NOMO-1 (cell line): ENCODE measurements at regions not wholly inside any gene's neighbourhood (a gene's known extent, or its start where the extent isn't known, plus 50 kb on each side); places are given as distances from the start of the nearest gene placed in this dataset.
A peak's percentile ranks its signal among the peaks of the same experiment; 100 is the strongest.

ENCODE experiments used
- DNase-seq, 2 experiments: peaks; one replicate each; lab custom pipeline; 2025; ENCODE audit not compliant: unreplicated experiment in 2 of 2; lab: John Stamatoyannopoulos, UW

- no peak for DNase-seq
Observed at GRCh38 chr5:115469904-115470516, 74.6 kb downstream of the FEM1C start.

GRCh38 chr5:115467628-115468027, 76.9 kb downstream of the FEM1C start:
- DNase-seq, result no peak

GRCh38 chr5:115465431-115465830, 79.1 kb downstream of the FEM1C start:
- no peak for DNase-seq

GRCh38 chr5:115463983-115464382, 80.6 kb downstream of the FEM1C start:
- DNase-seq, result no peak

- DNase-seq, result no peak
Observed at GRCh38 chr5:115461506-115462290, 82.9 kb downstream of the FEM1C start.

GRCh38 chr5:115461093-115461492, 83.5 kb downstream of the FEM1C start:
- no peak for DNase-seq

GRCh38 chr5:115460472-115460871, 84.1 kb downstream of the FEM1C start:
- DNase-seq, result peak; percentile 10 to 38

- DNase-seq, result no peak
Observed at GRCh38 chr5:115459855-115460341, 84.7 kb downstream of the FEM1C start.

- DNase-seq, result no peak
Observed at GRCh38 chr5:115458416-115458815, 86.2 kb downstream of the FEM1C start.

- DNase-seq, result no peak
Observed at GRCh38 chr5:115458003-115458409, 86.6 kb downstream of the FEM1C start.

GRCh38 chr5:115457571-115457970, 87.0 kb downstream of the FEM1C start:
- DNase-seq, result no peak

GRCh38 chr5:115456539-115457040, 88.0 kb downstream of the FEM1C start:
- no peak for DNase-seq

- DNase-seq, result no peak
Observed at GRCh38 chr5:115456056-115456455, 88.5 kb downstream of the FEM1C start.

GRCh38 chr5:115455301-115455707, 89.3 kb downstream of the FEM1C start:
- peak; percentile 14 to 46 for DNase-seq

GRCh38 chr5:115453391-115454095, 91.0 kb downstream of the FEM1C start:
- no peak for DNase-seq

- DNase-seq, result no peak
Observed at GRCh38 chr5:115452536-115453235, 91.9 kb downstream of the FEM1C start.

- no peak for DNase-seq
Observed at GRCh38 chr5:115452083-115452482, 92.5 kb downstream of the FEM1C start.

- DNase-seq, result no peak
Observed at GRCh38 chr5:115450741-115451140, 93.8 kb downstream of the FEM1C start.

GRCh38 chr5:115448630-115449029, 95.9 kb downstream of the FEM1C start:
- DNase-seq, result peak in 1 of 2 experiments; percentile 25

GRCh38 chr5:115440782-115441451, 103.7 kb downstream of the FEM1C start:
- DNase-seq, result no peak
